ENCODE measurements at regions not wholly inside any gene's neighbourhood (a gene's known extent, or its start where the extent isn't known, plus 50 kb on each side); places are given as distances from the start of the nearest gene placed in this dataset.

- Histone ChIP-seq H3K4me1 (ENCODE audit: control insufficient read depth, insufficient read depth, low read length) (no peaks in the 10 kb centered on the region), H3K9ac (ENCODE audit: low read length in 2 of 2) (no peak overlapping the region), H3K36me3 (ENCODE audit: control insufficient read depth in 2 of 2, insufficient read depth in 2 of 2, low read length in 2 of 2) (no peaks in the 10 kb centered on the region), H3K27ac (ENCODE audit: low read length) (no peak overlapping the region), H3K27me3 (ENCODE audit: control insufficient read depth in 1 of 2, insufficient read depth in 2 of 2, low read length in 2 of 2) (no peaks in the 10 kb centered on the region), H3K9me3 (ENCODE audit: control insufficient read depth in 2 of 2, low read length in 2 of 2) (no peaks in the 10 kb centered on the region), H3K4me3 (ENCODE audit: low read length in 2 of 2) (no peak overlapping the region)
Measured at GRCh38 chr18:37762076-37762621, 196.6 kb upstream of the CELF4 start.

- no peaks in the 10 kb centered on the region for H3K4me1 ChIP-seq (ENCODE audit: control insufficient read depth, insufficient read depth, low read length)
- no peak overlapping the region for H3K4me3 ChIP-seq (ENCODE audit: low read length in 2 of 2)
- no peak overlapping the region for H3K27ac ChIP-seq (ENCODE audit: low read length)
- H3K9me3 ChIP-seq (ENCODE audit: control insufficient read depth in 2 of 2, low read length in 2 of 2): no peaks in the 10 kb centered on the region
- H3K9ac ChIP-seq (ENCODE audit: low read length in 2 of 2): no peak overlapping the region
- H3K36me3 ChIP-seq (ENCODE audit: control insufficient read depth in 2 of 2, insufficient read depth in 2 of 2, low read length in 2 of 2): no peaks in the 10 kb centered on the region
- H3K27me3 ChIP-seq (ENCODE audit: control insufficient read depth in 1 of 2, insufficient read depth in 2 of 2, low read length in 2 of 2): no peaks in the 10 kb centered on the region
Measured at GRCh38 chr18:37754141-37754540, 188.5 kb upstream of the CELF4 start.

GRCh38 chr18:37742436-37742835, 176.8 kb upstream of the CELF4 start:
- no peaks in the 10 kb centered on the region for H3K36me3 ChIP-seq (ENCODE audit: control insufficient read depth in 2 of 2, insufficient read depth in 2 of 2, low read length in 2 of 2)
- H3K9ac ChIP-seq (ENCODE audit: low read length in 2 of 2): no peak overlapping the region
- no peaks in the 10 kb centered on the region for H3K27me3 ChIP-seq (ENCODE audit: control insufficient read depth in 1 of 2, insufficient read depth in 2 of 2, low read length in 2 of 2)
- no peak overlapping the region for H3K4me3 ChIP-seq (ENCODE audit: low read length in 2 of 2)
- H3K4me1 ChIP-seq (ENCODE audit: control insufficient read depth, insufficient read depth, low read length): no peaks in the 10 kb centered on the region
- H3K9me3 ChIP-seq (ENCODE audit: control insufficient read depth in 2 of 2, low read length in 2 of 2): no peaks in the 10 kb centered on the region
- no peak overlapping the region for H3K27ac ChIP-seq (ENCODE audit: low read length)

GRCh38 chr18:37741032-37741623, 175.5 kb upstream of the CELF4 start:
- no peak overlapping the region for H3K9ac ChIP-seq (ENCODE audit: low read length in 2 of 2)
- no peaks in the 10 kb centered on the region for H3K4me1 ChIP-seq (ENCODE audit: control insufficient read depth, insufficient read depth, low read length)
- no peaks in the 10 kb centered on the region for H3K9me3 ChIP-seq (ENCODE audit: control insufficient read depth in 2 of 2, low read length in 2 of 2)
- no peaks in the 10 kb centered on the region for H3K36me3 ChIP-seq (ENCODE audit: control insufficient read depth in 2 of 2, insufficient read depth in 2 of 2, low read length in 2 of 2)
- H3K27me3 ChIP-seq (ENCODE audit: control insufficient read depth in 1 of 2, insufficient read depth in 2 of 2, low read length in 2 of 2): no peaks in the 10 kb centered on the region
- no peak overlapping the region for H3K27ac ChIP-seq (ENCODE audit: low read length)
- no peak overlapping the region for H3K4me3 ChIP-seq (ENCODE audit: low read length in 2 of 2)

GRCh38 chr18:37734406-37734805, 168.8 kb upstream of the CELF4 start:
- Histone ChIP-seq H3K9ac (ENCODE audit: low read length in 2 of 2) (no peak overlapping the region), H3K4me3 (ENCODE audit: low read length in 2 of 2) (no peak overlapping the region), H3K27ac (ENCODE audit: low read length) (no peak overlapping the region), H3K27me3 (ENCODE audit: control insufficient read depth in 1 of 2, insufficient read depth in 2 of 2, low read length in 2 of 2) (no peaks in the 10 kb centered on the region), H3K9me3 (ENCODE audit: control insufficient read depth in 2 of 2, low read length in 2 of 2) (no peaks in the 10 kb centered on the region), H3K36me3 (ENCODE audit: control insufficient read depth in 2 of 2, insufficient read depth in 2 of 2, low read length in 2 of 2) (no peaks in the 10 kb centered on the region), H3K4me1 (ENCODE audit: control insufficient read depth, insufficient read depth, low read length) (no peaks in the 10 kb centered on the region)

GRCh38 chr18:37729716-37730115, 164.1 kb upstream of the CELF4 start:
- H3K9ac ChIP-seq (ENCODE audit: low read length in 2 of 2): no peak overlapping the region
- H3K36me3 ChIP-seq (ENCODE audit: control insufficient read depth in 2 of 2, insufficient read depth in 2 of 2, low read length in 2 of 2): no peaks in the 10 kb centered on the region
- H3K4me3 ChIP-seq (ENCODE audit: low read length in 2 of 2): no peak overlapping the region
- no peaks in the 10 kb centered on the region for H3K27me3 ChIP-seq (ENCODE audit: control insufficient read depth in 1 of 2, insufficient read depth in 2 of 2, low read length in 2 of 2)
- no peaks in the 10 kb centered on the region for H3K4me1 ChIP-seq (ENCODE audit: control insufficient read depth, insufficient read depth, low read length)
- H3K9me3 ChIP-seq (ENCODE audit: control insufficient read depth in 2 of 2, low read length in 2 of 2): no peaks in the 10 kb centered on the region
- H3K27ac ChIP-seq (ENCODE audit: low read length): no peak overlapping the region

GRCh38 chr18:37724206-37724605, 158.6 kb upstream of the CELF4 start:
- Histone ChIP-seq H3K36me3 (ENCODE audit: control insufficient read depth in 2 of 2, insufficient read depth in 2 of 2, low read length in 2 of 2) (no peaks in the 10 kb centered on the region), H3K9me3 (ENCODE audit: control insufficient read depth in 2 of 2, low read length in 2 of 2) (no peaks in the 10 kb centered on the region), H3K27me3 (ENCODE audit: control insufficient read depth in 1 of 2, insufficient read depth in 2 of 2, low read length in 2 of 2) (peaks cover 0 to 2% of the 10 kb centered on the region in 2 donors), H3K27ac (ENCODE audit: low read length) (no peak overlapping the region), H3K4me3 (ENCODE audit: low read length in 2 of 2) (no peak overlapping the region), H3K9ac (ENCODE audit: low read length in 2 of 2) (no peak overlapping the region), H3K4me1 (ENCODE audit: control insufficient read depth, insufficient read depth, low read length) (no peaks in the 10 kb centered on the region)

GRCh38 chr18:37721544-37722522, 156.2 kb upstream of the CELF4 start:
- no peak overlapping the region for H3K27ac ChIP-seq (ENCODE audit: low read length)

GRCh38 chr18:37720663-37721062, 155.1 kb upstream of the CELF4 start:
- Histone ChIP-seq H3K27ac (ENCODE audit: low read length) (no peak overlapping the region), H3K9ac (ENCODE audit: low read length in 2 of 2) (no peak overlapping the region), H3K27me3 (ENCODE audit: control insufficient read depth in 1 of 2, insufficient read depth in 2 of 2, low read length in 2 of 2) (peaks cover 0 to 2% of the 10 kb centered on the region in 2 donors), H3K4me3 (ENCODE audit: low read length in 2 of 2) (no peak overlapping the region), H3K4me1 (ENCODE audit: control insufficient read depth, insufficient read depth, low read length) (no peaks in the 10 kb centered on the region), H3K36me3 (ENCODE audit: control insufficient read depth in 2 of 2, insufficient read depth in 2 of 2, low read length in 2 of 2) (no peaks in the 10 kb centered on the region), H3K9me3 (ENCODE audit: control insufficient read depth in 2 of 2, low read length in 2 of 2) (no peaks in the 10 kb centered on the region)

More at GRCh38 chr18:37721544-37722522, 156.2 kb upstream of the CELF4 start:
- no peak overlapping the region for H3K9ac ChIP-seq (ENCODE audit: low read length in 2 of 2)
- H3K4me1 ChIP-seq (ENCODE audit: control insufficient read depth, insufficient read depth, low read length): no peaks in the 10 kb centered on the region
- H3K4me3 ChIP-seq (ENCODE audit: low read length in 2 of 2): no peak overlapping the region
- no peaks in the 10 kb centered on the region for H3K9me3 ChIP-seq (ENCODE audit: control insufficient read depth in 2 of 2, low read length in 2 of 2)
- no peaks in the 10 kb centered on the region for H3K36me3 ChIP-seq (ENCODE audit: control insufficient read depth in 2 of 2, insufficient read depth in 2 of 2, low read length in 2 of 2)
- H3K27me3 ChIP-seq (ENCODE audit: control insufficient read depth in 1 of 2, insufficient read depth in 2 of 2, low read length in 2 of 2): peaks cover 0 to 2% of the 10 kb centered on the region in 2 donors

- no peaks in the 10 kb centered on the region for H3K9me3 ChIP-seq (ENCODE audit: control insufficient read depth in 2 of 2, low read length in 2 of 2)
- no peak overlapping the region for H3K4me3 ChIP-seq (ENCODE audit: low read length in 2 of 2)
- peaks cover 0 to 2% of the 10 kb centered on the region in 2 donors for H3K27me3 ChIP-seq (ENCODE audit: control insufficient read depth in 1 of 2, insufficient read depth in 2 of 2, low read length in 2 of 2)
- no peak overlapping the region for H3K9ac ChIP-seq (ENCODE audit: low read length in 2 of 2)
- no peaks in the 10 kb centered on the region for H3K36me3 ChIP-seq (ENCODE audit: control insufficient read depth in 2 of 2, insufficient read depth in 2 of 2, low read length in 2 of 2)
- no peaks in the 10 kb centered on the region for H3K4me1 ChIP-seq (ENCODE audit: control insufficient read depth, insufficient read depth, low read length)
- H3K27ac ChIP-seq (ENCODE audit: low read length): no peak overlapping the region
Measured at GRCh38 chr18:37717656-37718055, 152.1 kb upstream of the CELF4 start.

Measured in stomach smooth muscle (tissue), 2 donors.